Vagina (tissue), 2 donors: ENCODE measurements at regions not wholly inside any gene's neighbourhood (a gene's known extent, or its start where the extent isn't known, plus 50 kb on each side); places are given as distances from the start of the nearest gene placed in this dataset.
A peak's percentile ranks its signal among the peaks of the same experiment; 100 is the strongest.
"Not testable (repeated sequence)": the region's sequence is repeated elsewhere in the genome, so short reads cannot be mapped to it uniquely, and the experiment has no call there.

ENCODE experiments used
- DNase-seq, 2 donors: peaks; one replicate each; pipeline ENCODE4 v3.0.0-alpha.2; 2017; ENCODE audit errors: extremely low spot score in 2 of 2
- H3K27ac ChIP-seq: fragments of 200-600 bp; sonication (generic); one replicate; pipeline ENCODE4 v1.5.1; 2019
- H3K27me3 ChIP-seq: fragments of 200-600 bp; sonication (generic); one replicate; pipeline ENCODE4 v1.5.1; 2019
- H3K36me3 ChIP-seq, 2 donors: fragments of 200-600 bp; sonication (generic); one replicate each; pipeline ENCODE4 v1.5.1; 2017 to 2019
- H3K4me1 ChIP-seq: fragments of 200-600 bp; sonication (generic); one replicate; pipeline ENCODE4 v1.5.1; 2019
- H3K4me3 ChIP-seq, 2 donors: fragments of 200-600 bp; sonication (generic); 1 replicate in 1 of 2; 2 replicates in 1 of 2; pipeline ENCODE4 v1.5.1; 2016 to 2019
- H3K9me3 ChIP-seq: fragments of 200-600 bp; sonication (generic); one replicate; pipeline ENCODE4 v1.5.1; 2019
- POLR2A ChIP-seq, 2 donors: fragments of 450-650 bp; IDR thresholded peaks; one replicate each; pipeline ENCODE4 v1.6.1; 2017; ENCODE audit warnings: antibody characterized with exemption in 2 of 2, mild to moderate bottlenecking in 2 of 2, moderate library complexity in 2 of 2
- POLR2AphosphoS5 ChIP-seq, 2 donors: sonication (generic); formaldehyde crosslinking; IDR thresholded peaks; one replicate each; pipeline ENCODE4 v1.9.0; 2017; ENCODE audit warnings: antibody characterized with exemption in 2 of 2, mild to moderate bottlenecking in 2 of 2, low read depth in 1 of 2; ENCODE audit not compliant: insufficient read depth in 1 of 2
- intact Hi-C: fragments of 100-400 bp; cut with DNase I; formaldehyde crosslinking; loops from one replicate; pipeline ENCODE4 v1.15.1; 2023
- TF ChIP-seq, protein P1 (sequence below), 3 experiments: fragments of 450-650 bp in 2 of 3; fragments of 200-600 bp in 1 of 3; sonication (generic) in 1 of 3; IDR thresholded peaks; one replicate each; pipeline ENCODE4 v1.5.1; 2017 to 2019; ENCODE audit warnings: antibody characterized with exemption in 3 of 3, mild to moderate bottlenecking in 2 of 3, moderate library complexity in 2 of 3

DNA sequence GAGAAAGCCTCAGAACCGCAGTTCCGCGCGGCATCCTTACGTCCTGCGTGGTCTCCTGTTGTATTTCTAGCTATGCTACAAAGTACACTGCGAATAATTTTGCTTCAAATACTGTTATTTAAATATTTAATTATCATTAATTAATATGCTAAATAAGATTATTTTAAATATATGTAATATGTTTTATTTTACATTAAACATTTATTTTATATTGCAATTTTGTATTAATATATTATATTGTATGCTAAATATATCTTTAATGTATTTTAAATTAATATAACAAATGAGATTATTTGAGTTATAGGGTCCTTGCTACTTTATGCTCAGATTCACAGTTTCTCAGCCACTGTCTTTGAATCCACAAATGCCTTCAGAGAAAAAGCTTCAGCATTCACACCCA is 436.7 kb downstream of the BRD1 start:
- TF ChIP-seq, protein P1, sequence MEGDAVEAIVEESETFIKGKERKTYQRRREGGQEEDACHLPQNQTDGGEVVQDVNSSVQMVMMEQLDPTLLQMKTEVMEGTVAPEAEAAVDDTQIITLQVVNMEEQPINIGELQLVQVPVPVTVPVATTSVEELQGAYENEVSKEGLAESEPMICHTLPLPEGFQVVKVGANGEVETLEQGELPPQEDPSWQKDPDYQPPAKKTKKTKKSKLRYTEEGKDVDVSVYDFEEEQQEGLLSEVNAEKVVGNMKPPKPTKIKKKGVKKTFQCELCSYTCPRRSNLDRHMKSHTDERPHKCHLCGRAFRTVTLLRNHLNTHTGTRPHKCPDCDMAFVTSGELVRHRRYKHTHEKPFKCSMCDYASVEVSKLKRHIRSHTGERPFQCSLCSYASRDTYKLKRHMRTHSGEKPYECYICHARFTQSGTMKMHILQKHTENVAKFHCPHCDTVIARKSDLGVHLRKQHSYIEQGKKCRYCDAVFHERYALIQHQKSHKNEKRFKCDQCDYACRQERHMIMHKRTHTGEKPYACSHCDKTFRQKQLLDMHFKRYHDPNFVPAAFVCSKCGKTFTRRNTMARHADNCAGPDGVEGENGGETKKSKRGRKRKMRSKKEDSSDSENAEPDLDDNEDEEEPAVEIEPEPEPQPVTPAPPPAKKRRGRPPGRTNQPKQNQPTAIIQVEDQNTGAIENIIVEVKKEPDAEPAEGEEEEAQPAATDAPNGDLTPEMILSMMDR (IDR thresholded peaks at IDR 0.05), result no peak
- TF ChIP-seq POLR2AphosphoS5 (IDR thresholded peaks at IDR 0.05; ENCODE audit: insufficient read depth in 1 of 2, low read depth in 1 of 2) (no peak), POLR2A (IDR thresholded peaks at IDR 0.05) (no peak)
- H3K4me1 ChIP-seq, result no peaks in the 10 kb centered on the region
- H3K36me3 ChIP-seq, result no peaks in the 10 kb centered on the region
- no peaks in the 10 kb centered on the region for H3K27me3 ChIP-seq
- intact Hi-C loops, result no loop called here
- DNase-seq, result no peak
- no peaks in the 10 kb centered on the region for H3K9me3 ChIP-seq
- H3K27ac ChIP-seq, result no peak overlapping the region
- H3K4me3 ChIP-seq, result no peak overlapping the region

DNA sequence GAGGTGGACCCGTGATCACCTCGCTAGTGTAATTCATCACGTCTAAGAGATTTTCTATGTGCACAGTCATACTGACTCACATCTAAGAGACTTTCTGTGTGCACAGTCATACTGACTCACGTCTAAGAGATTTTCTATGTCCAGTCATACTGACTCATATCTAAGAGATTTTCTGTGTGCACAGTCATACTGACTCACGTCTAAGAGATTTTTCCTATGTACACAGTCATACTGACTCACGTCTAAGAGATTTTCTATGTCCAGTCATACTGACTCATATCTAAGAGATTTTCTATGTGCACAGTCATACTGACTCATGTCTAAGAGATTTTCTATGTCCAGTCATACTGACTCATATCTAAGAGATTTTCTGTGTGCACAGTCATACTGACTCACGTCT is 443.8 kb downstream of the BRD1 start:
- H3K36me3 ChIP-seq, intact Hi-C loops, H3K27ac ChIP-seq, H3K9me3 ChIP-seq, H3K27me3 ChIP-seq, DNase-seq, H3K4me1 ChIP-seq, H3K4me3 ChIP-seq: not testable (repeated sequence)

GRCh38 chr22:49382451-49382735 is 445.3 kb downstream of the BRD1 start:
- Histone ChIP-seq H3K27ac (no peak overlapping the region), H3K4me1 (no peaks in the 10 kb centered on the region), H3K9me3 (no peaks in the 10 kb centered on the region), H3K36me3 (no peaks in the 10 kb centered on the region), H3K4me3 (no peak overlapping the region), H3K27me3 (no peaks in the 10 kb centered on the region)
- intact Hi-C loops, result no loop called here
- TF ChIP-seq POLR2AphosphoS5 (IDR thresholded peaks at IDR 0.05; ENCODE audit: insufficient read depth in 1 of 2, low read depth in 1 of 2), result no peak
- no peak for TF ChIP-seq POLR2A (IDR thresholded peaks at IDR 0.05)
- TF ChIP-seq, protein P1 (IDR thresholded peaks at IDR 0.05), result no peak
- no peak for DNase-seq

DNA sequence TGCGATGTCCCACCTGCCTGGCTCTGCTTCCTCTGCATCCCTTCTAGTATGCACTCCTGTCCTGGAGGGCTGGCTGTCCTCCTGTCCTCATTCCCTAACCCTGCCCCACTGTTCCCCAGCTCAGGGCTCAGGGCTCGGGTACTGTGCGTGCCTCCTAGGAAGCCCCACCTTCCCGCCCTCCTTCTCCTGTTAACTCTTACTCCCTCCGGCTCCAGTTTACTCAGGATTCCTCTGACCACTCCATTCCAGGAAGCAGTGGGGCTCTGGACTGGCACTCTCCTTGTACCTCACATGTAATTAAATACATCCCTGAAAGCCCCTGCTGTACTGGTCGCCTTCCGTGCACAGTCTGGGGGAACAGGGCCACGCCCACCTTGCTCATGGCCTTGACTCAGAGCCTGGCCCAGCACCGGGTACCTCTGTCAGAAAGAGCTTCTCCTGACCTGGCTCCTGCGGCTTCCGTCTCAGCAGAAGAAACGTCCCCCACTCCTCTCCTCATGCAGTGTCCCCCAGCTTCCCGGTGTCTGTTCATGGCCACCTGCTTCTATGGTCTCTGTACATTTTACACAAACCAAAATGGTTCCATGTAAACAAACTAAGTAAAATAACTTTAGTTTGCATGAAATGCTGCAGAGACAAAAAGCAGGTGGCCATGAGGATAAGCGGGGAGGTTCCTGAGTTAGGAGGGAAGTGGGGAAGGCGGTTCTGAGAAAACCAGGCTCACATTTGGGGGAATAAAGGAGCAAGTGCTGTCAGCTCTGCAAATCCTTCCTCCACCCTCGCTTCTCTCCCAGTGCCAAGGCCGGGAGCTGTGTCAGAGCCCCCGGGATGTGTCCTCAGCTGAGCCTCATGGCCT is 445.9 kb downstream of the BRD1 start:
- Histone ChIP-seq H3K4me3 (no peak overlapping the region), H3K27me3 (no peaks in the 10 kb centered on the region), H3K36me3 (no peaks in the 10 kb centered on the region), H3K9me3 (no peaks in the 10 kb centered on the region), H3K4me1 (no peaks in the 10 kb centered on the region), H3K27ac (no peak overlapping the region)
- intact Hi-C loops, result no loop called here
- peak in 1 of 2 donors; percentile 81 for DNase-seq
- no peak for TF ChIP-seq POLR2A (IDR thresholded peaks at IDR 0.05)
- TF ChIP-seq, protein P1 (IDR thresholded peaks at IDR 0.05), result no peak
- TF ChIP-seq POLR2AphosphoS5 (IDR thresholded peaks at IDR 0.05; ENCODE audit: insufficient read depth in 1 of 2, low read depth in 1 of 2), result no peak

- intact Hi-C loops, result no loop called here
- Histone ChIP-seq H3K9me3 (no peaks in the 10 kb centered on the region), H3K4me1 (no peaks in the 10 kb centered on the region), H3K4me3 (no peak overlapping the region), H3K27me3 (no peaks in the 10 kb centered on the region), H3K36me3 (no peaks in the 10 kb centered on the region), H3K27ac (no peak overlapping the region)
- peak in 1 of 2 donors; percentile 58 for DNase-seq
- TF ChIP-seq, protein P1 (IDR thresholded peaks at IDR 0.05), result no peak
- no peak for TF ChIP-seq POLR2AphosphoS5 (IDR thresholded peaks at IDR 0.05; ENCODE audit: insufficient read depth in 1 of 2, low read depth in 1 of 2)
Measured at GRCh38 chr22:49380828-49381114, 446.9 kb downstream of the BRD1 start.
